ENCODE measurements at regions not wholly inside any gene's neighbourhood (a gene's known extent, or its start where the extent isn't known, plus 50 kb on each side); places are given as distances from the start of the nearest gene placed in this dataset.
"Not testable (repeated sequence)": the region's sequence is repeated elsewhere in the genome, so short reads cannot be mapped to it uniquely, and the experiment has no call there.

DNA sequence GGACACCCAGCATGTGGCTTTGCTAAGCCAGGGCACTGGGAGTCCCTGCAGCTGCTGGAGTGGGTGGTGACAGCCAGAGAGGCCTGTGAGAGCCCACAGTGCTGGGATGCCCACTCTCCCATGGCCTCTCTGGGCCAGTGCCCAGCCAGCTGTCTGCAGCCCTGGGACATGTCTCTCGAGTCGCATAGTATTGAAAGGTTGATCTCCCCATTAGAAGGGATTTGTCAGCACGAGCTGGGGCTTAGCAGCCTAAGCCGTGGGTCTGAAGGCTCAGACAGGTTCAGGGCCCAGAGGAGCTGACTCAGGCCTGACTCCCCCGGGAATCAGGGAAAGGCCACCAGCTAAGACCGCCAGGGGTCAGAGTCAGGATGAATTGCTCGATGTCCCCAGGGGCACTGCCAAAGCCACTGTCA lies 53.5 kb downstream of the FOXD2 start:
- DNase-seq: no peak

DNA sequence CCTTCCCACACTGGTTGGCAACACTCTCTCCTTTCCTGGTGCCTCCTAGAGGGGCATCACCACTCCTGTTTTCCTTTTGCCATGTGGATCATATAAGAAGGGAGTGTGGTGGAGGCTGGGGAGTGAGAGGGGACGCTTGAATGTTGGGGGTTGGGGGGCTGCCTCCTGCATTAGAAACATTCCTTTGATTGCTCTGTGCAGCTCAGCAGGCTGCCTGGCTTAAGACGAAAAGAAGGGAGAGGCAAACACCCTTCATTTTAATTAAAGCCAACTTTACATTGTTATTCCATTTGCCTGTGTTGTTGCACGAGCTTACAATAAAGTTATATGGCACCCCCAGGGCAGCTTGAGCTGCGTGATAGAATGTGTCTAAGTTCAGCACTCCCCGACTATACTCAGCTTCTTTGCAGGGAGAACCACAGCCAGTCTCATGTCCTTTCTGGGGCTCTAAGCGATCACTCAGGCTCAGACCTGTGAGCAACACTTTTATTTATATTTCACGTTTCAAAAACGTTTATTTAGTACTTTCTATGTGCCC lies 57.4 kb downstream of the FOXD2 start:
- no peak for DNase-seq

DNA sequence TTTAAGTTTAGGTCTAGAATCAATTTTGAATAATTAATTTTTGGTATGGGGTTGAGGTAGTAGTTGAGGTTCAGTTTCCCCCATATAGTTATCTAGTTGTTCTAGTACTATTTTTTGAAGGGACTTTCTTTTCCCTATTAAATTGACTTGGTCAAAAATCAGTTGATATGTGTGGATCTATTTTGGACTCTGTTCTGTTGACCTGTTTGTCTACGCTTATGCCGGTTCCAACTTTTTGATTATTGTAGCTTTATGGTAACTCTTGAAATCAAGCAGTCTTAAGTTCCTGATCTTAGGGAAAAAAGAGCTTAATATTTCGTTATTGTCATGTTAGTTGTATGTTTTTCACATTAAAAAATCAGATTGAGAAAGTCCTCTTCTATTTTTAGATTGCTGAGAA lies 60.7 kb downstream of the FOXD2 start:
- no peak for DNase-seq

DNA sequence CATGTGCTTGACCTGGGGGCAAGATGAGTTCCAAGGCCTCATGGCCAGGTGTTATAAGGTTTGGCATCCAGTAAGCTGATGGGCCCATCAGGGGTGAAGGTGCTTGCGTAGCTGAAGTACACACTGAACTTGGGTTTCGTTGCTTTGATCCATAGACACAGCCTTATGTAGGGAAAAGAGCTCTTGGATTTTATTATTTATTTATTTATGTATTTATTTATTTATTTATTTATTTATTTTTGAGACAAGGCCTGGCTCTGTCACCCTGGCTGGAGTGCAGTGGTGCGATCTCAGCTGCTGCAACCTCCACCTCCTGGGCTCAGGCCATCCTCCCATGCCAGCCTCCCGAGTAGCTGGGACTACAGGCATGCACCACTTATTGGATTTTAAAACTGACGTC lies 63.2 kb downstream of the FOXD2 start:
- DNase-seq: no peak

DNA sequence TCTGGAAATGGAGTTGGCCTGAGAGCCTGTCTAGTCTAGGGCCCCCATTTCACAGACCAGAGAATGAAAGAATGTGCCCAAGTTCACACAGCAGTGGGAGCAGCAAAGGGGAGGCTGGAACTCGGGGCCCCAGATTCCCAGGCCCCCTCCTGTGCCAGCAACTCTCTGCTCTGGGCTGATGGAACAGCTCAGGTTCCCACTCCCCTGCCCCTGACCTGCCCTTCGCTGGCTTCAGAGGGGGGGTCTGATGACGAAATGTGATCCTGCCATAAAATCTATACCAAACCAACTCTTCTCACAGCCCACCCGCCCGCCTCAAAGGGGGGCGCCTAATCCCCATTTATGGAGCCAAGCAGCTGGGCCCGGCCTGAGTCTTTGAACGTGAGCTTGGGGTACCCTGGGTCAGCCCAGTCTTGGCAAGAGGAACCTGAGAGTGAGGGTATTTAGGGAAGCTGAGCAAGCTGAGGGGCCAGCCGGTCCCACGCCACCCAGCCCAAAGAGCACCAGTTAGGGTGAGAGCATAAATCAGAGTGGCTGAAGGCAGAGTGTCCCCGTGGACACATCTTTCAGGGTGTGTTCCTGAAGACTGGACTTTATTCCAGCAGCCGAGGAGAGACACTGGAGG lies 65.0 kb downstream of the FOXD2 start:
- no peak for DNase-seq

DNA sequence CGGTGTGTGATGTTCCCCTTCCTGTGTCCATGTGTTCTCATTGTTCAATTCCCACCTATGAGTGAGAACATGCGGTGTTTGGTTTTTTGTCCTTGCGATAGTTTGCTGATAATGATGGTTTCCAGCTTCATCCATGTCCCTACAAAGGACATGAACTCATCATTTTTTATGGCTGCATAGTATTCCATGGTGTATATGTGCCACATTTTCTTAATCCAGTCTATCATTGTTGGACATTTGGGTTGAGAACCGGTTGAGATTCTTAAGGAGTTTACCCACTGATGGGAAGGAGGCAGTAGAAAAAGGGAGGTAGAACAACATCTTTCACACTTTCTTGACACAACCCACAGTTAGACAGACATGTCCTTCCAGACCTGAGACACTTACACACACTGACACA lies 67.0 kb downstream of the FOXD2 start:
- DNase-seq: not testable (repeated sequence)

DNA sequence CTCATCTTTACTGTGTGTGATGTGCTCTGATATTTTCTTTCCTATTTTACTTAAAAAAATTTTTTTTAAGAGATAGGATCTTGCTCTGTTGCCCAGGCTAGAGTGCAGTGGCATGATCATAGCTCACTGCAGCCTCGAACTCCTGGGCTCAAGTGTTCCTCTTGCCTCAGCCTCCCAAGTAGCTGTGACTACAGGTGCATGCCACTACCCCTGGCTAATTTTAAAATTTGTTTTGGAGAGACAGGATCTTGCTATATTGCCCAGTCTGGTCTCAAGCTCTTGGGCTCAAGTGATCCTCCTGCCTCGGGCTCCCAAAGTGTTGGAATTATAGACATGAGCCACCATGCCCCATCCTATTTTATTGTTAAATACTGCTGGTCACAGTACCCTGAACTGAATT lies 67.4 kb downstream of the FOXD2 start:
- no peak for DNase-seq

DNA sequence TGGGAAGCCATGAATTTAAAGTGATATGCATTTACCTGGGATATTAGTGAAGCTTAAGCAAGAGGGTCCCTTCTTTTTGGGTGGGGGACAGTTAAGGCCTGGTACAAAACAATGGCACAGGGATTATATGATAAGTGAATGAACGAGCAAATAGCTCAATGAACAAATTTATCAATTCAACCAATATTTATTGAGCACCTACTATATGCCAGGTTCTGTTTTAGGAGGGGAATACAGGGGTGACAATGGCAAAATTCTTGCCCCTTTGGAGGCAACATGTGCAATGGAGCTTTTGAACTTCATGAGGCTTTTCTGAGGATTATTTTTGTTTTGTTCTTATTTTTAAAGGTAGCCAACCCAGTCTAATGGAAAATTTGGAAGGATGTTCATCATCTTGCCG lies 68.2 kb downstream of the FOXD2 start:
- DNase-seq: no peak

DNA sequence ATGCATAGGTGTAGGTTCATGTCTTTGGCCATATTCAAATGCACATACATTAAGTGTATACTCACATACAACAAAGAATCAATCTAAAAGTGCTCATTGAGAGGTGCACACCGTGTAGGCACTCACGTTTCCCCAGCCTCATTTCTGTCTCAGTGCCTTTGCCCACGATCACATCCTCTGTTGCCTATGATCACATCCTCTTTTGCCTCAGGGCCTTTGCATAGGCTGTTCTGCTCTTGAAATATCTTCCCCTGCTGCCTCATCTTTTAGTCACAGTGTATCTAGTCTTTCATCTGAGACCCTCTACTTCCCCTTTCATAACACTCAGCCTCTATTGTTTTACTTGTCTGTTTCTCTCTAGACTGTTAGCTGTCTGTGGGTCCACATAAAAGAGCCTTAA lies 69.3 kb downstream of the FOXD2 start:
- no peak for DNase-seq

DNA sequence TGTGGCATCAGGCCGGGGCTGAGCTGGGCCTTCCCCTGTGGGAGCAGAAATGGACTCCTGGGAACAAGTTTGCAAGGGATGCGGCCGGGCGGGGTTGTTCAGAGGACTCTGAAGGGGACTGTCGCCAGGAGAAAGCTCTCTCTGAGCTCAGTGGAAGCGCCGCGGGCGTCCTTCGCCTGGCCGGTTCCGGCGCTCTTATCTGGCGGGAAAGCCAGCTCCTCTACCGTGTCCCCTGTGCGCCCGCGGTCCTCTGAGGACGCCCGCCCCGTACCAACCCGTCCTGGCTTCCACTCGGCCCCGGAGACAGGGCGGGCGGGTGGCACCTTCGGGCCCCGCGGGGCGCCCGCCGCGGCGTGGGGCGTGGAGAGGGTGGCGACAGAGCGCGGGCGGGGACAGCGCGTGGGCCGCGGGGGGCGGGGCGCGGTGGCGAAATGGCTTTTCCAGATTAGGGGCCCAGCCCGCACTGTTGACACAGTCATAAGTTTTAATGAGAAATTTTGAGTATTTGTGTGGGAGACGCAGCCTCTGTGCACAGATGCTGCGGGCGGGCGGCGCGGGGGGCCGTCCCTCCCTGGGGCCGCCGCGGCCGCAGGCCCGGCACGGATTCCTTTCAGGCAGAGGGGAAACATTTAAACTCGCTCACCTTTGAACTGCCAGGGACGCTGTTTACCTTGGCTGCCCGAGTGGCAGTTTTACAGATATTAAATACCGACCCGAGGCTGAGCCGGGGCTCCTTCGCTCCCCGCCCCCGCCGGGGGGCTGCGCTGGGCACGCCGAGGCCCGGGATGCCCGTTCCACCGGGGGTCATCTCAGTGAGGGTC lies 70.2 kb downstream of the FOXD2 start:
- no peak for DNase-seq

DNA sequence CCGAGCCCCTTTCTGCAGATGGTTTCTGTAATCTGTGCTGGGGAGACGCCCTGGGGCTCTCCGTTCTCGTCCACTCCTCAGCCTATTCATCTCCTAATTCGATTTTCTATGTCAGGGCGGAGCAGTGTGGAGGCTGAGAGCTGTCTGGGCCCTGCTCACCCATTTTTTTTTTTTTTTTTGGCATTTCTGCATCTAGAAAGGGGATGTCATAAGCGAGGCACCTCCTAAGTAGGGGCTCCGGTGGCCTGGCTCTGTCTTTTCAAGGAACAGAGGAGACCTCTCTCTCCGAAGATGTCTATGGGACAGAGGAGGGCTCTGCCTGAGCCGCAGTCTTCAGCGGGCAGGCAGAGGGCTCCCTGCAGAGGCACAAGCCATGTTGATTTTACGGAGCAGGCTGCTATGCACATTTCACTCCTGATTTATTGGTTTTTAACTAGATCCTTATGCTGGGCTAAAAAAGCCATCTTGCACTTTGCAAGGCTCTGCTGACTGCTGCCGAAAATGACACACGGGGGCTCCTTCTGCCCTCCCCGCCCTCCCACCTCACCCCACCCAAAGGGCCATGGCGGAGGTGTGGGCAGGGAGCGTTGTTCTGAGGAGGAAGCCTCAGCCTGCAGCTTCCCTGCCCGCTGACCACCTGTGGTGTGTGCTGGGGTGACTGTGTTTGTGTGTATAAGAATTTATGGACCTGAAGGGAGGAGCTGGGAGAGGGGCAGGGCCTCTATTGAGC lies 71.0 kb downstream of the FOXD2 start:
- DNase-seq: no peak

DNA sequence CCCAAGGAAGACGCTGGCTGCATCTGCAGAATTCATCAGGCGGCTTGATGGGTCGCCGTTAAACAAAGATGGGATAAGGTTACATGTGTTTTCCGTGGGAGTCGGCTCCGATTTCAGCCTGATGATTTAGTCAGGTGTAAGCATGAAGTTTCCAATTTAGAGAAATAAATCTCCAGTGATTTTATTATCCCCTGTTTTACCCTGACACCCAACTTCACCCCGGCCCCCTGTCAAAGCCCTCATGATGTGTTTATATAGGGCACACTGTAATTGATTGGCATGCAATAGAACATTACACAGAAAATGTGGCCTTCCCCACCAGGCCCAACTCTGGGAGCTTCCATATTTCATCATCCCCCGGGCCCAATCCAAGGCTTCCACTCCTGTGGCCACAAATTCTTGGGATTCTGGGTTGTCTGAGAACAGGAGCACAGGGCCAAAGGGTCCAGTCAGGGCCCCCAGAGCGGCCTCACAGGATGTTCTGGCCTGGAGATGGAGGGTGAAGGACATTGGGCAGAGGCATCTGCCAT lies 72.5 kb downstream of the FOXD2 start:
- no peak for DNase-seq

DNA sequence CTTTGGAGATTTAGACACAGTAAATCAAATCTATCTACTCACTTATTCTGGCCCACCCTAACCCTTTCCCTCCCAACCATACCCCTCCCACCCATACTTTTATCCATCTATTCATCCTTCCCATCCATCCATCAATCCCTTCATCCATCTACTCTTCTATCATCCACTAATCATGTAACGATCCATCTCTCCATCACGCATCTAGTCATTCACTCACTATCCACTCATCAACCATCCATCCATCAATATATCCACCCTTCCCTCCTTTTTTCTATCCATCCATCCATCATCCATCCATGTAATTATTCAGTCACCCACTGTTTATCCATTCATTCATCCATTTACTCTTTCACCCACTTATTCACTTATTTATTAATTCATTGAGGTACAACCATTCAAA lies 74.0 kb downstream of the FOXD2 start:
- no peak for DNase-seq

DNA sequence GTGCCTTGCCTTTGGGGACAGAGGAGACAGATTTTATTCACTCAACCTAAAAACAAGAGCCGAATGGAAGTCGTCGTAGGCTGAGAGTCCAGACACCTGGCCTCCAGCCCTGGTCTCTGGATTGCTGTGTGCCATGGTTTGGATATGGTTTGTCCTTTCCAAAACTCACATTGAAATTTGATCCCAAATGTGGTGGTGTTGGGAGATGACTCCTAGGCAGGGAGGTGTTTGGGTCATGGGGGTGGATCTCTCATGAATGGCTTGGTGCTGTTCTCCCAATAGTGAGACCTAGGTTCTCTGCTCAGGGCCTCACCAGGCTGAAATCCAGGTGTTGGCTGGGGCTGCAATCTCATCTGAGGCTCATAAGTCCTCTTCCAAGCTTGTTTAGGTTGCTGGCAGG lies 75.5 kb downstream of the FOXD2 start:
- DNase-seq: no peak

DNA sequence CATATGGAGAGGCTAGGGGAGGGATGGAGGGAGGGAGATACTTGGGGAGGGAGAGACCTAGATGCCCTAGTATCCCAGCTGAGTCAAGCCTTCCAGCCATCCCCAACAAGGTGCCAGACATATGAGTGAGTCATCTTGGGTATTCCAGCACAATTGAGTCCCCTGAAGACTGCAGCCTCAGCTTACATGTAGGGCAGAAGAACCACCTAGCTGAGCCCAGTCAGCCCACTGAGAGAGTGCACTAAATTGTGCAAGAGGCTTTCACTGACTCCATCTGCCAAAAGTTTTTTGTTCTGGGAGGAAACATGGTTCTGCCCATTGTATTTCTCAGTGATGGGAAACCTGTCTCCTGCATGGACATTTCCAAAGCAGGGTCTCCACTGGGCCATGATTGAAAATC lies 76.4 kb downstream of the FOXD2 start:
- DNase-seq: no peak

DNA sequence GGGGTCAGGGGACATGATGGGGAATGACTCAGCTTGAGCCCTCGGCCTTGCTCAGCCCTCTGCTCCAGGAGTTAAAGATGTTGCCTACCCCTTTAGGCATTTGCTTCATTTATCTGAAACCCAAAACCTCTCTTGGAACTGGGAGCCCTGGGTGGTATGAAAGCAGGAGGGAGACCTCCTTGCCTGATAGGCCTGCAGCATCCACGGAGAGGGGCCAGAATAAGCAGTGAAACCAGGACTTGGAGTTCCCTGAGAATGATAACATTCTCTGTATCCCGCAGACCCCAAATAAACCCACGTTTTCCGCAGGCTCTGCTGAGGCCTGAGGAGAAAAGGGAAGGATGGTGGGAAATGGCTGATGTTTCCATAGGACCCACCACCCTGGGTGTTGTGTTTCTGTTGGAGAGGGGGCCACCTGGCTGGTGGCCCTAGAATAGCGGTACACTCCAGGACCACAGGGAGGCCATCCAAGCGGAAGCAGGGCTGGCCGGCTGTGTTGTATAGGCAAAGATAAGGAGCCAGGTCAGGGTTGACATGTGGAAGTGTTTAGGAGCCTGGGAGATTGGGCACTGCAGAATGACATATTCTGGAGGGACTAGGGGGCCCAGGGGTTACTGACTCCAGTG lies 77.4 kb downstream of the FOXD2 start:
- no peak for DNase-seq

DNA sequence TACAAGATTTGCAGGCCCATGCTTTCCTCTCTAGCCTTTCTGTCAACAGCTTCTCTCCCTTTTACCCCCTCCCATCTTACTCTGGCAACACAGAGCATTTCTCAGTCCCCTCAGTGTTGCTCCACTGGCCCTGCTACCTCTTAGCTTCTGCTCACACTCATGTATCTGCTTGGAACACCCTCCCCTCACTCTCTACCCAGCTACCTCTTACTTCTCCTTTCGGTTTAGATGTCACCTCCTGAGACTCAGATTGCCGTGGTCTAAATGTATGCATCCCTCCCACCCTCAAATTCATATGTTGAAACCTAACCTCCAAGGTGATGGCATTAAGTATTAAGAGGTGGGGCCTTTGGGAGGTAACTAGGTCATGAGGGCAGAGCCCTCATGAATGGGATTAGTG lies 80.1 kb downstream of the FOXD2 start:
- DNase-seq: no peak

DNA sequence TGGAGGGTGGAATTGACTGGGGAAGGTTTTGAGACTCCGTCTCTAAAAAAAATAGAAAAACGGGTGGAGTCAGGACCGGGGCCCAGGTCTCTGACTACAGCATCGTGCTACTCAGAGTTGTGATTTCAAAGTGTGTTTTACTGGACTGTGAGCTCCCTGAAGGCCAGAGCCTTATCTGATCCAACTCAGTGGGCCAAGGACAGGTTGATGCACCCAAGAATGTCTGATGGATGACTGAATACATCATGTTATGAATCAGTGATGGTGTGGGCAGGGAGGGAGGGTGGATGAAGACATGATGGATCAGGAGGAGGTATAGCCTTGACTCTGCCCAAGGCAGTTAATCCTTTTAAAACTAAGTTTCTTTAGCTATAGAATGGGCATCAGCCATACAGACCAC lies 81.6 kb downstream of the FOXD2 start:
- DNase-seq: no peak

DNA sequence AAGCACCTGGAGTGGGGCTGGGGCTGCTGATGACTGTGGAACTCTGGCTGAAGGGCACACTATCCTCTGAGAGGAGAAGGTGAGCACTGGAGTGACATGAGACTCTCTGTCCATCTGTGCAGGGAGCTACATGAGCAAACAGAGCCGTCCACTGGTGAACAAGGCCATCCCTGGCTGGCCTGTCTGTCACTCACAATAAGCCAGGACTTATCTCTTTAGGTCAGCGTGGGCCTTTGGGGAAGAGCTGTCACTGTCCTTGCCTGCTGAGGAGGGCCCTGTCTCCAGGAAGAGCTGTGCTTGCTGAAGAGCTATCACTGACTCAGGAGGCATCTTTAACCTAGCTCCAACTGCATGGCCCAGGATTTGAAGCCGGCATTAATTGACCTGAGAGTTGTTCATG lies 82.1 kb downstream of the FOXD2 start:
- DNase-seq: no peak

DNA sequence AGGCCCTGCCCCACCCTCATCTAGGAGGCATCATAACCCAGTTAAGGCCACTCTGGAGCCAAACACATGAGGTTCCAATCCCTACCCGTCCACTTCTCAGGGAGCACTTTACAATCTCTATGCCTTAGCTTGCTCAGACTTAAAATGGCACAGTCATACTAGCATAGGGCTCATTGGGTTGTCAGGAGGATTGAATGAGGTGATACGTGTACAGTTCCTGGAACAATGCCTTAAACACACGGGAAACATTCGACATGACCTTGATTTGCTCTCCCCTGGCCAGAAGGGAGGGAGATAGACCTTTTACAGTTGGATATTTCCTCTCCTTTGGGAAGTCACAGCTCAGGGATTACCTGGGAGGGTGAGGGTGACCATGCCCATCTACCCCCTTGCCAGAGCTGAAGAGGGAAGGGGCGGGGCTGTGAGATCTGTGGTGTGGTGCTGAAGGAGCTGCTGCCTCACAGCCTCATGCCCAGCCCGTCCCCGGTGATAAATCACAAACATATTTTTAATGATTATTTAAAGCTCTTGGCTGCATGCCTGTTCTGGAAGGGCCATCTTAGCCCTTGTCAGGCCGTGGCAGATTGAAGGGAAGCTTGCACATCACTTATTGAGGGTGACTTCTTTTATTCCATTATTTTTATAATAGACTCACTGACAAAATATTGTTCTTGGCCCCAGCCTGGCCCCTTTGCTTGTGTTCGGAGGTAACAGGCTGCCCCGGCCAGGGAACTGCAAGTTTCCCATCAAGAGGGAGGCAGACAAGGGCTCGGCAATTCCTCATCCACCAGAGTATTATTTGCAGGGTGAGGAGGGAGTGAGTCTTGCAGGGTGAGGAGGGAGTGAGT lies 83.4 kb downstream of the FOXD2 start:
- no peak for DNase-seq

DNA sequence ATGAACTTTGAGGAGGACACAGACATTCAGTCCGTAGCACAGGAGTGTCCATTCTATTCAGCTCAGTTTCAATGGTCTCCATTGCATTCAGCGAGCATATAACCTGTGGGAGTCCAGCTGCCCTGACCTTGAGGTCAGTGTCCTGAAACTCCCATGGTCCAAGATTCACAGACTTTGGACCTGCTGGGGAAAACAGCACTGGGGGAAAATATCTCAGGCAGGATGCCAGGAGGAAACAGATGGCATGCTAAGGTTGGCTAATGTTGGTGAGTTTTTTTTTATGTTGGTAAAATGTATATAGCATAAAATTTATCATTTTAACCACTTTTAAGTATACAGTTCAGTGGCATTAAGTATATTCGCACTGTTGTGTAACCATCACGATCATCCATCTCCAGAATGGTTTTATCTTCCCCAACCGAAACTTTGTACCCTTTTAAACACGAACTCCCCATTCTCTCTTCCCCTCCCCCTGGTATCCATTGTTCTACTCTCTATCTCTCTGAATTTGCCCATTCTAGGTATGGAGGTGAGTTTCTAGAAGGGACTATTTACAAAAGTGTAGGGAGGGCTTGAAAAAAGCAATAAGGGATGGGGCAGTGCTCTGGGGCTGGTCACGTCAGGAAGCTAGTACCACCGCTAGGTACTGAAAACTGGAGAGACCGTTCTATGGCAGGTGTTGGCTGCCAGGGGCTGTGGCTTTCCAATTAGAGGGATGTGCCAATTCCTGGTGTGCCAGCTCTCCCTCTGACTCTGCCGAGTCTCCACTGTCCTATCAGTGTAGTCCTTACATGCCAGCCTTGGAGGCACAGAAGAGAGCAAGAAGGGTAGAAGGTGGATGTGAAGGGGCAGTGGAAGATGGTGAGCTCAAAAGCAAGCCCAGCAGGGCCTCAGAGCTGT lies 85.3 kb downstream of the FOXD2 start:
- DNase-seq: no peak

Measured in NCI-H1930 (cell line).